Loucy (cell line): ENCODE measurements at regions not wholly inside any gene's neighbourhood (a gene's known extent, or its start where the extent isn't known, plus 50 kb on each side); places are given as distances from the start of the nearest gene placed in this dataset.

Source experiments
- EZH2phosphoT487 ChIP-seq: fragments of 200-600 bp; IDR thresholded peaks from 2 replicates; pipeline ENCODE4 v1.6.1; 2018; ENCODE audit warnings: antibody characterized with exemption, mild to moderate bottlenecking, moderate library complexity, borderline replicate concordance
- TF ChIP-seq, protein P1 (sequence below): fragments of 200-600 bp; sonication (generic); conservative IDR thresholded peaks from 2 replicates; pipeline ENCODE4 v1.5.1; 2014; ENCODE audit warnings: mild to moderate bottlenecking, antibody characterized with exemption, low read length

DNA sequence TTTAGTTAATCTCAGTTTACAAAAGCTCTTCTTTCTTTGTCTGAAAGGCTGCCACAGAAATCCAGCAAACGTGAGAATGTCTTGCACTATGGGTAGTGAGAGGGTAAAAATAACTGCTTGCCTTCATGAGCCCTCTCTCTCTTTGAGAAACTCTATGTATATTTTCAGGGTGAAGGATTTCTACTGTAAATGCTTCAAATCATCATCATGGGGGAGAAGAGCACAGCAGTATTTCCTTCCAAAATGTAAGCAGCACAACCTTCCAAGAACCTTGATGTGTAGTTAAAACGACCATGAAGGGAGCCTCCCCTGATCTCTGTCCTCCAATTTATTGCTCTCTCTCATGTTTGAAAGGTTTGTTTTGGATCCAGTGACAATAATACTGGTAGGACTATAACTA lies 141.3 kb upstream of the CENPW start:
- TF ChIP-seq, protein P1, sequence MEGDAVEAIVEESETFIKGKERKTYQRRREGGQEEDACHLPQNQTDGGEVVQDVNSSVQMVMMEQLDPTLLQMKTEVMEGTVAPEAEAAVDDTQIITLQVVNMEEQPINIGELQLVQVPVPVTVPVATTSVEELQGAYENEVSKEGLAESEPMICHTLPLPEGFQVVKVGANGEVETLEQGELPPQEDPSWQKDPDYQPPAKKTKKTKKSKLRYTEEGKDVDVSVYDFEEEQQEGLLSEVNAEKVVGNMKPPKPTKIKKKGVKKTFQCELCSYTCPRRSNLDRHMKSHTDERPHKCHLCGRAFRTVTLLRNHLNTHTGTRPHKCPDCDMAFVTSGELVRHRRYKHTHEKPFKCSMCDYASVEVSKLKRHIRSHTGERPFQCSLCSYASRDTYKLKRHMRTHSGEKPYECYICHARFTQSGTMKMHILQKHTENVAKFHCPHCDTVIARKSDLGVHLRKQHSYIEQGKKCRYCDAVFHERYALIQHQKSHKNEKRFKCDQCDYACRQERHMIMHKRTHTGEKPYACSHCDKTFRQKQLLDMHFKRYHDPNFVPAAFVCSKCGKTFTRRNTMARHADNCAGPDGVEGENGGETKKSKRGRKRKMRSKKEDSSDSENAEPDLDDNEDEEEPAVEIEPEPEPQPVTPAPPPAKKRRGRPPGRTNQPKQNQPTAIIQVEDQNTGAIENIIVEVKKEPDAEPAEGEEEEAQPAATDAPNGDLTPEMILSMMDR, result no peak
- TF ChIP-seq EZH2phosphoT487, result no peak
